ENCODE measurements at regions not wholly inside any gene's neighbourhood (a gene's known extent, or its start where the extent isn't known, plus 50 kb on each side); places are given as distances from the start of the nearest gene placed in this dataset.

GRCh38 chr10:123327896-123328295, 173.7 kb downstream of the BUB3 start:
- TF ChIP-seq CTCF (conservative IDR thresholded peaks at IDR 0.05; ENCODE audit: low read length) (no peak), EZH2phosphoT487 (IDR thresholded peaks at IDR 0.05; ENCODE audit: borderline replicate concordance) (no peak)
